Neural cell (in vitro differentiated cells): ENCODE measurements at regions not wholly inside any gene's neighbourhood (a gene's known extent, or its start where the extent isn't known, plus 50 kb on each side); places are given as distances from the start of the nearest gene placed in this dataset.

ENCODE experiments used
- H2AFZ ChIP-seq: fragments of 200-600, 300-800 bp; sonication (generic), shearing (Covaris generic); 2 replicates; pipeline ENCODE4 v1.6.0; 2014; ENCODE audit warnings: low read depth, mild to moderate bottlenecking, antibody characterized with exemption, low read length, moderate library complexity
- H3F3A ChIP-seq: fragments of 200-600 bp; shearing (Covaris generic); 2 replicates; pipeline ENCODE4 v1.6.1; 2016; ENCODE audit warnings: mild to moderate bottlenecking, moderate library complexity, mixed read lengths, antibody characterized with exemption, low read length; ENCODE audit not compliant: insufficient read depth, poor library complexity, severe bottlenecking
- H3K27ac ChIP-seq: fragments of 200-600, 300-800 bp; sonication (generic), shearing (Covaris generic); 2 replicates; pipeline ENCODE4 v1.5.1; 2014; ENCODE audit warnings: mild to moderate bottlenecking, low read length, moderate library complexity
- H3K27me3 ChIP-seq: fragments of 300-800, 200-600 bp; sonication (generic), shearing (Covaris generic); 2 replicates; pipeline ENCODE4 v1.6.0; 2014; ENCODE audit warnings: mild to moderate bottlenecking, low read depth, low read length, moderate library complexity; ENCODE audit not compliant: insufficient read depth
- H3K36me3 ChIP-seq: fragments of 300-800, 200-600 bp; sonication (generic), shearing (Covaris generic); 2 replicates; pipeline ENCODE4 v1.5.1; 2014; ENCODE audit warnings: mild to moderate bottlenecking, antibody characterized with exemption, low read length, moderate library complexity; ENCODE audit not compliant: insufficient read depth
- H3K4me2 ChIP-seq: fragments of 300-800, 200-600 bp; sonication (generic), shearing (Covaris generic); 2 replicates; pipeline ENCODE4 v1.6.0; 2014; ENCODE audit warnings: mild to moderate bottlenecking, low read length
- H3K4me3 ChIP-seq: fragments of 300-800, 200-600 bp; sonication (generic), shearing (Covaris generic); 2 replicates; pipeline ENCODE4 v1.5.1; 2014; ENCODE audit warnings: mild to moderate bottlenecking, low read length, moderate library complexity
- H3K79me2 ChIP-seq: fragments of 200-600 bp; shearing (Covaris generic); replicated peaks from 2 replicates; pipeline ENCODE4 v1.6.0; 2014; ENCODE audit warnings: mild to moderate bottlenecking, low read length, moderate library complexity; ENCODE audit not compliant: insufficient read depth
- H3K9ac ChIP-seq: fragments of 300-800, 200-600 bp; sonication (generic), shearing (Covaris generic); 2 replicates; pipeline ENCODE4 v1.6.1; 2016; ENCODE audit warnings: mild to moderate bottlenecking, low read length, mixed read lengths
- H3K9me2 ChIP-seq: fragments of 200-600 bp; shearing (Covaris generic); 2 replicates; pipeline ENCODE4 v1.6.1; 2016; ENCODE audit warnings: mild to moderate bottlenecking, low read length, mixed read lengths; ENCODE audit not compliant: insufficient read depth
- H3K9me3 ChIP-seq: fragments of 200-600, 300-800 bp; sonication (generic), shearing (Covaris generic); 2 replicates; pipeline ENCODE4 v1.6.1; 2016; ENCODE audit warnings: mild to moderate bottlenecking, mixed run types, low read length, moderate library complexity, mixed read lengths
- H4K20me1 ChIP-seq: fragments of 200-600 bp; shearing (Covaris generic); 2 replicates; pipeline ENCODE4 v1.6.1; 2016; ENCODE audit warnings: mild to moderate bottlenecking, mixed run types; ENCODE audit not compliant: insufficient read depth
- CTCF ChIP-seq: fragments of 450-650 bp; IDR thresholded peaks from 2 replicates; pipeline ENCODE4 v1.5.1; 2014; ENCODE audit warnings: antibody characterized with exemption, mild to moderate bottlenecking, moderate library complexity; ENCODE audit not compliant: poor library complexity, severe bottlenecking
- EP300 ChIP-seq: fragments of 450-650 bp; conservative IDR thresholded peaks from 2 replicates; pipeline ENCODE4 v1.6.1; 2014; ENCODE audit warnings: antibody characterized with exemption, mild to moderate bottlenecking, moderate library complexity; ENCODE audit not compliant: poor library complexity, severe bottlenecking
- EZH2 ChIP-seq: fragments of 200-600, 300-800 bp; shearing (Covaris generic), sonication (generic); IDR thresholded peaks from 2 replicates; pipeline ENCODE4 v1.6.1; 2014; ENCODE audit warnings: antibody characterized with exemption, low read length, borderline replicate concordance, mild to moderate bottlenecking; ENCODE audit not compliant: insufficient read depth, poor library complexity, severe bottlenecking
- MXI1 ChIP-seq: fragments of 450-650 bp; conservative IDR thresholded peaks from 2 replicates; pipeline ENCODE4 v1.6.1; 2014; ENCODE audit warnings: antibody characterized with exemption, mild to moderate bottlenecking; ENCODE audit not compliant: poor library complexity, severe bottlenecking
- POLR2AphosphoS5 ChIP-seq: IDR thresholded peaks from 2 replicates; pipeline ENCODE4 v1.6.1; 2012
- RAD21 ChIP-seq: fragments of 450-650 bp; conservative IDR thresholded peaks from 2 replicates; pipeline ENCODE4 v1.6.1; 2014; ENCODE audit warnings: antibody characterized with exemption, mild to moderate bottlenecking, moderate library complexity
- SMC3 ChIP-seq: fragments of 450-650 bp; conservative IDR thresholded peaks from 2 replicates; pipeline ENCODE4 v1.6.1; 2014; ENCODE audit warnings: antibody characterized with exemption, mild to moderate bottlenecking, moderate library complexity; ENCODE audit not compliant: poor library complexity
- TAF1 ChIP-seq: IDR thresholded peaks from 2 replicates; pipeline ENCODE4 v1.6.1; 2012; ENCODE audit warnings: low read depth
- TF ChIP-seq, protein P1 (sequence below): IDR thresholded peaks from 2 replicates; pipeline ENCODE4 v1.6.1; 2012; ENCODE audit warnings: borderline replicate concordance

DNA sequence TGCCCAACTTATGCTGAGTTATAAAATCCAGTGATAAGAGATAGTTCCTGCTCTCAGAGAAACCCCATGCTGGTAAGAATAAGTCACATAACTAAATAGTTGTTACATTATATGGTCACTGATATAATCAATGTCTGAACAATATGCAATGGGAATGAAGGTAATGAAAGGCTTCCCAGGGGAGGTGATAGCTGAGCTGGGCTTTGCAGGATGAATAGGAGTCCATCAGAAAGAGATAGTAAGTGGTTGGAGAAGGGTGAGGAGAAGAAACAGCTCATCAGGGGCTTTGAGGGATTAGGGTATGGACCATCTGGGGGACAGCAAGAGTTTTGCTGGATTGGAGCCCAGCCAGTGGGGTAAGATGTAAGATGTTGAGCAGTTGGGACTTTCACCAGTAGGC lies 266.7 kb upstream of the CRY1 start:
- Histone ChIP-seq H3K4me2 (no peak overlapping the region), H3K9me2 (no peaks in the 10 kb centered on the region), H3K9ac (no peak overlapping the region), H2AFZ (no peak overlapping the region), H4K20me1 (no peaks in the 10 kb centered on the region), H3K27me3 (no peaks in the 10 kb centered on the region), H3K4me3 (no peak overlapping the region), H3K36me3 (no peaks in the 10 kb centered on the region), H3K9me3 (no peaks in the 10 kb centered on the region), H3K79me2 (no peaks in the 10 kb centered on the region), H3K27ac (no peak overlapping the region), H3F3A (no peaks in the 10 kb centered on the region)
- no peak for TF ChIP-seq TAF1
- no peak for TF ChIP-seq CTCF
- TF ChIP-seq SMC3 = no peak
- TF ChIP-seq POLR2AphosphoS5 = no peak
- TF ChIP-seq EP300 = no peak
- no peak for TF ChIP-seq MXI1
- no peak for TF ChIP-seq RAD21
- TF ChIP-seq, protein P1, sequence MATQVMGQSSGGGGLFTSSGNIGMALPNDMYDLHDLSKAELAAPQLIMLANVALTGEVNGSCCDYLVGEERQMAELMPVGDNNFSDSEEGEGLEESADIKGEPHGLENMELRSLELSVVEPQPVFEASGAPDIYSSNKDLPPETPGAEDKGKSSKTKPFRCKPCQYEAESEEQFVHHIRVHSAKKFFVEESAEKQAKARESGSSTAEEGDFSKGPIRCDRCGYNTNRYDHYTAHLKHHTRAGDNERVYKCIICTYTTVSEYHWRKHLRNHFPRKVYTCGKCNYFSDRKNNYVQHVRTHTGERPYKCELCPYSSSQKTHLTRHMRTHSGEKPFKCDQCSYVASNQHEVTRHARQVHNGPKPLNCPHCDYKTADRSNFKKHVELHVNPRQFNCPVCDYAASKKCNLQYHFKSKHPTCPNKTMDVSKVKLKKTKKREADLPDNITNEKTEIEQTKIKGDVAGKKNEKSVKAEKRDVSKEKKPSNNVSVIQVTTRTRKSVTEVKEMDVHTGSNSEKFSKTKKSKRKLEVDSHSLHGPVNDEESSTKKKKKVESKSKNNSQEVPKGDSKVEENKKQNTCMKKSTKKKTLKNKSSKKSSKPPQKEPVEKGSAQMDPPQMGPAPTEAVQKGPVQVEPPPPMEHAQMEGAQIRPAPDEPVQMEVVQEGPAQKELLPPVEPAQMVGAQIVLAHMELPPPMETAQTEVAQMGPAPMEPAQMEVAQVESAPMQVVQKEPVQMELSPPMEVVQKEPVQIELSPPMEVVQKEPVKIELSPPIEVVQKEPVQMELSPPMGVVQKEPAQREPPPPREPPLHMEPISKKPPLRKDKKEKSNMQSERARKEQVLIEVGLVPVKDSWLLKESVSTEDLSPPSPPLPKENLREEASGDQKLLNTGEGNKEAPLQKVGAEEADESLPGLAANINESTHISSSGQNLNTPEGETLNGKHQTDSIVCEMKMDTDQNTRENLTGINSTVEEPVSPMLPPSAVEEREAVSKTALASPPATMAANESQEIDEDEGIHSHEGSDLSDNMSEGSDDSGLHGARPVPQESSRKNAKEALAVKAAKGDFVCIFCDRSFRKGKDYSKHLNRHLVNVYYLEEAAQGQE = no peak
- no peak for TF ChIP-seq EZH2

DNA sequence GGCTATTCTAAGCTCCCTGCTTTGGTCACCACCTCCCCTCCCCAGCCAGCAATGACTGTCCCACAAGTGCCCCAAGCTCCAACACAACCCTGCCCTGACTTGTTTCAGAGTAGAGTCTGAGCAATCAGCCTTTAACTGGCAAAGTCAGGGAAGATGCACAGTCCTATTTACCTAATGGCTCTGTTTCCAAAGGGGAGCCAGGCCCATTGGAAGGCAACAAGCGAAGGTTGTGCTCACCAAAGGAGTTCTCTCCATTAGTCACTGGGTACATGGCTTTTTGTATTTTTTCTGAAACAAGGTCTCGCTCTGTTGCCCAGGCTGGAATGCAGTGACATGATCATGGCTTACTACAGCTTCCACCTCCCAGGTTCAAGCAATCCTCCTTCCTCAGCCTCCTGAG lies 267.1 kb upstream of the CRY1 start:
- no peak overlapping the region for H3K9ac ChIP-seq
- TF ChIP-seq EZH2 (no peak), SMC3 (no peak), EP300 (no peak), POLR2AphosphoS5 (no peak), TAF1 (no peak), MXI1 (no peak), RAD21 (no peak), CTCF (no peak)
- TF ChIP-seq, protein P1 = no peak
- H3K36me3 ChIP-seq = no peaks in the 10 kb centered on the region
- H2AFZ ChIP-seq = no peak overlapping the region
- H3K79me2 ChIP-seq = no peaks in the 10 kb centered on the region
- no peaks in the 10 kb centered on the region for H4K20me1 ChIP-seq
- H3K27me3 ChIP-seq = no peaks in the 10 kb centered on the region
- H3K27ac ChIP-seq = no peak overlapping the region
- no peaks in the 10 kb centered on the region for H3K9me2 ChIP-seq
- no peak overlapping the region for H3K4me2 ChIP-seq
- H3K4me3 ChIP-seq = no peak overlapping the region
- H3F3A ChIP-seq = no peaks in the 10 kb centered on the region
- no peaks in the 10 kb centered on the region for H3K9me3 ChIP-seq
